ENCODE measurements at regions not wholly inside any gene's neighbourhood (a gene's known extent, or its start where the extent isn't known, plus 50 kb on each side); places are given as distances from the start of the nearest gene placed in this dataset.
A peak's percentile ranks its signal among the peaks of the same experiment; 100 is the strongest.

- peak; percentile 30 for DNase-seq (ENCODE audit: low read depth, low spot score)
Measured at GRCh38 chr3:94179059-94179458, 116.2 kb downstream of the NSUN3 start.

- no peak for DNase-seq (ENCODE audit: low read depth, low spot score)
Measured at GRCh38 chr3:94183551-94183950, 120.7 kb downstream of the NSUN3 start.

GRCh38 chr3:94184781-94185180 is 121.9 kb downstream of the NSUN3 start:
- DNase-seq (ENCODE audit: low read depth, low spot score), result no peak

GRCh38 chr3:94185753-94186152 is 122.9 kb downstream of the NSUN3 start:
- no peak for DNase-seq (ENCODE audit: low read depth, low spot score)

GRCh38 chr3:94187697-94188096 is 124.8 kb downstream of the NSUN3 start:
- no peak for DNase-seq (ENCODE audit: low read depth, low spot score)

- no peak for DNase-seq (ENCODE audit: low read depth, low spot score)
Measured at GRCh38 chr3:94195381-94195780, 132.5 kb downstream of the NSUN3 start.

GRCh38 chr3:94206291-94206690 is 143.4 kb downstream of the NSUN3 start:
- DNase-seq (ENCODE audit: low read depth, low spot score), result no peak

GRCh38 chr3:94210256-94210655 is 147.4 kb downstream of the NSUN3 start:
- DNase-seq (ENCODE audit: low read depth, low spot score), result no peak

GRCh38 chr3:94217406-94217805 is 154.5 kb downstream of the NSUN3 start:
- DNase-seq (ENCODE audit: low read depth, low spot score), result no peak

- DNase-seq (ENCODE audit: low read depth, low spot score), result no peak
Measured at GRCh38 chr3:94220426-94220825, 157.6 kb downstream of the NSUN3 start.

- no peak for DNase-seq (ENCODE audit: low read depth, low spot score)
Measured at GRCh38 chr3:94221829-94222228, 159.0 kb downstream of the NSUN3 start.

GRCh38 chr3:94225148-94225865 is 162.4 kb downstream of the NSUN3 start:
- no peak for DNase-seq (ENCODE audit: low read depth, low spot score)

GRCh38 chr3:94226078-94226477 is 163.2 kb downstream of the NSUN3 start:
- no peak for DNase-seq (ENCODE audit: low read depth, low spot score)

- DNase-seq (ENCODE audit: low read depth, low spot score), result no peak
Measured at GRCh38 chr3:94232921-94233320, 170.1 kb downstream of the NSUN3 start.

- no peak for DNase-seq (ENCODE audit: low read depth, low spot score)
Measured at GRCh38 chr3:94234177-94234788, 171.4 kb downstream of the NSUN3 start.

- no peak for DNase-seq (ENCODE audit: low read depth, low spot score)
Measured at GRCh38 chr3:94241986-94242385, 179.1 kb downstream of the NSUN3 start.

- no peak for DNase-seq (ENCODE audit: low read depth, low spot score)
Measured at GRCh38 chr3:94246171-94246570, 183.3 kb downstream of the NSUN3 start.

GRCh38 chr3:94248042-94248441 is 185.2 kb downstream of the NSUN3 start:
- DNase-seq (ENCODE audit: low read depth, low spot score), result no peak

- DNase-seq (ENCODE audit: low read depth, low spot score), result peak; percentile 79
Measured at GRCh38 chr3:94249491-94250079, 186.7 kb downstream of the NSUN3 start.

GRCh38 chr3:94251566-94251965 is 188.7 kb downstream of the NSUN3 start:
- DNase-seq (ENCODE audit: low read depth, low spot score), result no peak

- DNase-seq (ENCODE audit: low read depth, low spot score), result peak; percentile 74
Measured at GRCh38 chr3:94252316-94252715, 189.5 kb downstream of the NSUN3 start.

- DNase-seq (ENCODE audit: low read depth, low spot score), result no peak
Measured at GRCh38 chr3:94256888-94257813, 194.3 kb downstream of the NSUN3 start.

All from ELF-1 (cell line).